ENCODE measurements at regions not wholly inside any gene's neighbourhood (a gene's known extent, or its start where the extent isn't known, plus 50 kb on each side); places are given as distances from the start of the nearest gene placed in this dataset.

DNA sequence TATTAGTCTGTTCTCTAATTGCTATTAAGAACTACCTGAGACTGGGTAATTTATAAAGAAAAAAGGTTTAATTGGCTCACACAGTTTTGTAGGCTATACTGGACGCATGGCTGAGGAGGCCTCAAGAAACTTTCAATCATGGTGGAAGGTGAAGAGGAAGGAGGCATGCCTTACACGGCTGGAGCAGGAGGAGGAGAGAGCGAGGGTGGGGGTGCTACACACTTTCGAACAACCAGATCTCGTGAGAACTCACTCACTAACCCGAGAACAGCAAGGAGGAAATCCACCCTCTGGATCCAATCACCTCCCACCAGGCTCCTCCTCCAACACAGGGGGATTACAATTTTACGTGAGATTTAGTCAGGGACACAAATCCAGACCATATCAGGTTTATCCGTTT, 90.0 kb downstream of the RMI1 start:
- TF ChIP-seq, protein P1, sequence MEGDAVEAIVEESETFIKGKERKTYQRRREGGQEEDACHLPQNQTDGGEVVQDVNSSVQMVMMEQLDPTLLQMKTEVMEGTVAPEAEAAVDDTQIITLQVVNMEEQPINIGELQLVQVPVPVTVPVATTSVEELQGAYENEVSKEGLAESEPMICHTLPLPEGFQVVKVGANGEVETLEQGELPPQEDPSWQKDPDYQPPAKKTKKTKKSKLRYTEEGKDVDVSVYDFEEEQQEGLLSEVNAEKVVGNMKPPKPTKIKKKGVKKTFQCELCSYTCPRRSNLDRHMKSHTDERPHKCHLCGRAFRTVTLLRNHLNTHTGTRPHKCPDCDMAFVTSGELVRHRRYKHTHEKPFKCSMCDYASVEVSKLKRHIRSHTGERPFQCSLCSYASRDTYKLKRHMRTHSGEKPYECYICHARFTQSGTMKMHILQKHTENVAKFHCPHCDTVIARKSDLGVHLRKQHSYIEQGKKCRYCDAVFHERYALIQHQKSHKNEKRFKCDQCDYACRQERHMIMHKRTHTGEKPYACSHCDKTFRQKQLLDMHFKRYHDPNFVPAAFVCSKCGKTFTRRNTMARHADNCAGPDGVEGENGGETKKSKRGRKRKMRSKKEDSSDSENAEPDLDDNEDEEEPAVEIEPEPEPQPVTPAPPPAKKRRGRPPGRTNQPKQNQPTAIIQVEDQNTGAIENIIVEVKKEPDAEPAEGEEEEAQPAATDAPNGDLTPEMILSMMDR (IDR thresholded peaks at IDR 0.05), result no peak
- TF ChIP-seq POLR2A (IDR thresholded peaks at IDR 0.05), result no peak

Measured in uterus (tissue), 2 donors.